IMR-90 (cell line): ENCODE measurements at regions not wholly inside any gene's neighbourhood (a gene's known extent, or its start where the extent isn't known, plus 50 kb on each side); places are given as distances from the start of the nearest gene placed in this dataset.

Experiments
- ATAC-seq: fragments of 200-7000 bp; cut with Tn5 transposase; 2 replicates; pipeline ENCODE4 v1.9.1; 2020; ENCODE audit warnings: low read depth, mild to moderate bottlenecking, moderate library complexity
- BruUV-seq: library from RNA; stranded (reverse); fragments of 400-500 nt; replicated peaks from 2 replicates; lab custom pipeline; 2021; lab: Mats Ljungman, UMichigan
- CTCF ChIA-PET: fragments of 300-600 bp; formaldehyde crosslinking; extraction: SDS; loops from one replicate; lab custom pipeline; 2021; ENCODE audit warnings: antibody characterized with exemption; lab: Yijun Ruan, JAX
- POLR2A ChIA-PET: fragments of 300-600 bp; sonication (Branson Sonifier 250); formaldehyde crosslinking; loops from one replicate; lab custom pipeline; 2022; ENCODE audit warnings: antibody characterized with exemption; ENCODE audit not compliant: unreplicated experiment; lab: Charles Lee
- DNase-seq: peaks from one replicate; pipeline ENCODE4 v3.0.0; 2013
- H2AFZ ChIP-seq: replicated peaks from 2 replicates; pipeline ENCODE3; 2013; ENCODE audit warnings: low read length, mild to moderate bottlenecking; ENCODE audit not compliant: poor library complexity
- H2AK5ac ChIP-seq: 2 replicates; pipeline ENCODE4 v1.6.1; 2013; ENCODE audit warnings: low read depth, low read length, inconsistent platforms
- H2AK9ac ChIP-seq: replicated peaks from 2 replicates; pipeline ENCODE3; 2013; ENCODE audit warnings: mild to moderate bottlenecking, low read depth, low read length, moderate library complexity; ENCODE audit not compliant: poor library complexity
- H2BK120ac ChIP-seq: 2 replicates; pipeline ENCODE4 v1.6.1; 2013; ENCODE audit warnings: low read depth, low read length, inconsistent platforms
- H2BK15ac ChIP-seq: 3 replicates; pipeline ENCODE4 v1.6.1; 2013; ENCODE audit warnings: low read depth, low read length, inconsistent platforms
- H2BK20ac ChIP-seq: 2 replicates; pipeline ENCODE4 v1.6.1; 2013; ENCODE audit warnings: low read depth, mild to moderate bottlenecking, inconsistent platforms, low read length, moderate library complexity
- H2BK5ac ChIP-seq: 2 replicates; pipeline ENCODE4 v1.6.1; 2013; ENCODE audit warnings: mild to moderate bottlenecking, low read depth, low read length, inconsistent platforms; ENCODE audit not compliant: poor library complexity, severe bottlenecking
- H3K14ac ChIP-seq: replicated peaks from 2 replicates; pipeline ENCODE4 v1.6.1; 2013; ENCODE audit warnings: low read depth, low read length, inconsistent platforms
- H3K18ac ChIP-seq: 2 replicates; pipeline ENCODE4 v1.6.1; 2013; ENCODE audit warnings: low read depth, low read length, control low read depth
- H3K23ac ChIP-seq: 2 replicates; pipeline ENCODE4 v1.6.1; 2013; ENCODE audit warnings: low read depth, low read length, inconsistent platforms
- H3K27ac ChIP-seq: 2 replicates; pipeline ENCODE4 v1.5.1; 2013; ENCODE audit warnings: mild to moderate bottlenecking, control low read depth, low read length; ENCODE audit not compliant: insufficient read depth
- H3K27me3 ChIP-seq: 2 replicates; pipeline ENCODE4 v1.6.1; 2013; ENCODE audit warnings: low read length; ENCODE audit not compliant: control insufficient read depth, insufficient read depth
- H3K36me3 ChIP-seq: 2 replicates; pipeline ENCODE4 v1.6.1; 2013; ENCODE audit warnings: low read length, mixed read lengths; ENCODE audit not compliant: control insufficient read depth, insufficient read depth
- H3K4ac ChIP-seq: 2 replicates; pipeline ENCODE4 v1.6.1; 2013; ENCODE audit warnings: low read depth, low read length, inconsistent platforms
- H3K4me1 ChIP-seq: 2 replicates; pipeline ENCODE4 v1.6.1; 2013; ENCODE audit warnings: low read length, mixed read lengths; ENCODE audit not compliant: control insufficient read depth, insufficient read depth
- H3K4me2 ChIP-seq: 2 replicates; pipeline ENCODE4 v1.6.1; 2013; ENCODE audit warnings: low read depth, mild to moderate bottlenecking, control low read depth, low read length, moderate library complexity
- H3K4me3 ChIP-seq: 2 replicates; pipeline ENCODE4 v1.5.1; 2013; ENCODE audit warnings: low read depth, mild to moderate bottlenecking, control low read depth, low read length, moderate library complexity; ENCODE audit not compliant: insufficient read depth
- H3K56ac ChIP-seq: 2 replicates; pipeline ENCODE4 v1.6.1; 2013; ENCODE audit warnings: low read length, inconsistent platforms; ENCODE audit not compliant: insufficient read depth; ENCODE audit errors: extremely low read depth
- H3K79me1 ChIP-seq, 2 experiments: 2 replicates each; pipeline ENCODE4 v1.6.1; 2013; ENCODE audit warnings: low read length in 2 of 2, inconsistent platforms in 1 of 2, low read depth in 1 of 2
- H3K9ac ChIP-seq: 2 replicates; pipeline ENCODE4 v1.6.1; 2013; ENCODE audit warnings: low read depth, low read length, control low read depth
- H3K9me1 ChIP-seq: 2 replicates; pipeline ENCODE4 v1.6.1; 2013; ENCODE audit warnings: low read length, inconsistent platforms; ENCODE audit not compliant: insufficient read depth
- H3K9me3 ChIP-seq: 2 replicates; pipeline ENCODE4 v1.6.1; 2013; ENCODE audit warnings: low read length; ENCODE audit not compliant: control insufficient read depth, insufficient read depth
- H4K20me1 ChIP-seq: 2 replicates; pipeline ENCODE4 v1.6.1; 2013; ENCODE audit warnings: low read length, inconsistent platforms; ENCODE audit not compliant: insufficient read depth
- H4K5ac ChIP-seq: 2 replicates; pipeline ENCODE4 v1.6.1; 2013; ENCODE audit warnings: mild to moderate bottlenecking, low read depth, low read length, control low read depth
- H4K8ac ChIP-seq, 2 experiments: 2 replicates each; pipeline ENCODE4 v1.6.1; 2013; ENCODE audit warnings: low read depth in 2 of 2, low read length in 2 of 2, control low read depth in 1 of 2, inconsistent platforms in 1 of 2
- H4K91ac ChIP-seq: 2 replicates; pipeline ENCODE4 v1.6.1; 2013; ENCODE audit warnings: low read depth, low read length, inconsistent platforms; ENCODE audit not compliant: insufficient read depth
- BHLHE40 ChIP-seq: fragments of 150-350 bp; IDR thresholded peaks from 2 replicates; pipeline ENCODE4 v1.6.1; 2016; ENCODE audit warnings: mild to moderate bottlenecking, low read depth, low read length
- CEBPB ChIP-seq: IDR thresholded peaks from 2 replicates; pipeline ENCODE4 v1.6.1; 2012; ENCODE audit warnings: low read depth, low read length, improper control_type of control experiment
- CHD1 ChIP-seq: IDR thresholded peaks from 2 replicates; pipeline ENCODE4 v1.6.1; 2012; ENCODE audit warnings: low read depth, low read length, improper control_type of control experiment
- ELK1 ChIP-seq: fragments of 150-350 bp; IDR thresholded peaks from 2 replicates; pipeline ENCODE4 v1.6.1; 2016; ENCODE audit warnings: low read depth, mild to moderate bottlenecking, low read length, moderate library complexity, borderline replicate concordance
- FOS ChIP-seq: fragments of 150-350 bp; IDR thresholded peaks from 2 replicates; pipeline ENCODE4 v1.6.1; 2016; ENCODE audit warnings: low read depth, low read length
- MAFK ChIP-seq: IDR thresholded peaks from 2 replicates; pipeline ENCODE4 v1.6.1; 2012; ENCODE audit warnings: low read depth, low read length, improper control_type of control experiment
- MAZ ChIP-seq: IDR thresholded peaks from 2 replicates; pipeline ENCODE4 v1.6.1; 2012; ENCODE audit warnings: low read depth, mild to moderate bottlenecking, low read length, improper control_type of control experiment, moderate library complexity, borderline replicate concordance
- MXI1 ChIP-seq: IDR thresholded peaks from 2 replicates; pipeline ENCODE4 v1.6.1; 2012; ENCODE audit warnings: low read depth, mild to moderate bottlenecking, low read length, moderate library complexity, borderline replicate concordance
- NFE2L2 ChIP-seq: fragments of 150-350 bp; IDR thresholded peaks from 2 replicates; pipeline ENCODE4 v1.6.1; 2016; ENCODE audit warnings: low read depth, mild to moderate bottlenecking, low read length
- POLR2A ChIP-seq: IDR thresholded peaks from 2 replicates; pipeline ENCODE4 v1.6.1; 2012; ENCODE audit warnings: mild to moderate bottlenecking, low read depth, low read length
- RAD21 ChIP-seq: IDR thresholded peaks from 2 replicates; pipeline ENCODE4 v1.6.1; 2012; ENCODE audit warnings: low read length, improper control_type of control experiment
- RCOR1 ChIP-seq: IDR thresholded peaks from 2 replicates; pipeline ENCODE4 v1.6.1; 2012; ENCODE audit warnings: mild to moderate bottlenecking, low read length, improper control_type of control experiment; ENCODE audit not compliant: insufficient replicate concordance
- RFX5 ChIP-seq: IDR thresholded peaks from 2 replicates; pipeline ENCODE4 v1.8.0; 2012; ENCODE audit warnings: low read depth, mild to moderate bottlenecking, low read length, moderate library complexity
- SMC3 ChIP-seq: fragments of 150-350 bp; IDR thresholded peaks from 2 replicates; pipeline ENCODE4 v1.6.1; 2016; ENCODE audit warnings: low read depth, mild to moderate bottlenecking, antibody characterized with exemption, low read length, moderate library complexity
- WGBS, 2 experiments: methylation state at CpG; one replicate each; pipeline versions ENCODE4 v1.1.5 to v1.1.7; 2013; ENCODE audit warnings: missing lambda C conversion rate in 2 of 2; ENCODE audit not compliant: insufficient read length in 1 of 2; ENCODE audit errors: extremely low coverage in 2 of 2; 5-methylcytosine and 5-hydroxymethylcytosine counted together
- dilution Hi-C: fragments of 300-500 bp; cut with HindIII; formaldehyde crosslinking; loops from one replicate; pipeline ENCODE4 v1.14.3; 2018; ENCODE audit warnings: low sequenced_read_pairs; ENCODE audit not compliant: unreplicated experiment
- in situ Hi-C: fragments of 300-500 bp; cut with MboI; formaldehyde crosslinking; loops from 3 replicates; pipeline ENCODE4 v1.14.3; 2019; ENCODE audit warnings: low sequenced_read_pairs, inconsistent platforms, mixed read lengths
- intact Hi-C: fragments of 100-400 bp; cut with micrococcal nuclease; formaldehyde crosslinking; loops from 2 replicates; pipeline ENCODE4 v1.10.0; 2022
- TF ChIP-seq, protein P1 (sequence below): conservative IDR thresholded peaks from 2 replicates; pipeline ENCODE4 v1.5.1; 2012; ENCODE audit warnings: mild to moderate bottlenecking, low read depth, low read length, improper control_type of control experiment
- TF ChIP-seq, protein P2 (sequence below): fragments of 150-350 bp; IDR thresholded peaks from 2 replicates; pipeline ENCODE4 v1.6.1; 2017; ENCODE audit warnings: mild to moderate bottlenecking, antibody characterized with exemption, low read length, low read depth

GRCh38 chr5:125283372-125283771 is 536.9 kb upstream of the ZNF608 start:
- TF ChIP-seq CHD1, result no peak
- TF ChIP-seq MAZ, result no peak
- no peak for TF ChIP-seq BHLHE40
- TF ChIP-seq, protein P1, sequence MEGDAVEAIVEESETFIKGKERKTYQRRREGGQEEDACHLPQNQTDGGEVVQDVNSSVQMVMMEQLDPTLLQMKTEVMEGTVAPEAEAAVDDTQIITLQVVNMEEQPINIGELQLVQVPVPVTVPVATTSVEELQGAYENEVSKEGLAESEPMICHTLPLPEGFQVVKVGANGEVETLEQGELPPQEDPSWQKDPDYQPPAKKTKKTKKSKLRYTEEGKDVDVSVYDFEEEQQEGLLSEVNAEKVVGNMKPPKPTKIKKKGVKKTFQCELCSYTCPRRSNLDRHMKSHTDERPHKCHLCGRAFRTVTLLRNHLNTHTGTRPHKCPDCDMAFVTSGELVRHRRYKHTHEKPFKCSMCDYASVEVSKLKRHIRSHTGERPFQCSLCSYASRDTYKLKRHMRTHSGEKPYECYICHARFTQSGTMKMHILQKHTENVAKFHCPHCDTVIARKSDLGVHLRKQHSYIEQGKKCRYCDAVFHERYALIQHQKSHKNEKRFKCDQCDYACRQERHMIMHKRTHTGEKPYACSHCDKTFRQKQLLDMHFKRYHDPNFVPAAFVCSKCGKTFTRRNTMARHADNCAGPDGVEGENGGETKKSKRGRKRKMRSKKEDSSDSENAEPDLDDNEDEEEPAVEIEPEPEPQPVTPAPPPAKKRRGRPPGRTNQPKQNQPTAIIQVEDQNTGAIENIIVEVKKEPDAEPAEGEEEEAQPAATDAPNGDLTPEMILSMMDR, result no peak
- no peak for TF ChIP-seq RFX5
- TF ChIP-seq CEBPB, result no peak
- no peak for TF ChIP-seq POLR2A
- no peak for TF ChIP-seq MXI1
- no peak for TF ChIP-seq RCOR1
- no peak for TF ChIP-seq NFE2L2
- no peak for TF ChIP-seq FOS
- TF ChIP-seq ELK1, result no peak
- TF ChIP-seq MAFK, result no peak
- TF ChIP-seq RAD21, result no peak
- TF ChIP-seq, protein P2, sequence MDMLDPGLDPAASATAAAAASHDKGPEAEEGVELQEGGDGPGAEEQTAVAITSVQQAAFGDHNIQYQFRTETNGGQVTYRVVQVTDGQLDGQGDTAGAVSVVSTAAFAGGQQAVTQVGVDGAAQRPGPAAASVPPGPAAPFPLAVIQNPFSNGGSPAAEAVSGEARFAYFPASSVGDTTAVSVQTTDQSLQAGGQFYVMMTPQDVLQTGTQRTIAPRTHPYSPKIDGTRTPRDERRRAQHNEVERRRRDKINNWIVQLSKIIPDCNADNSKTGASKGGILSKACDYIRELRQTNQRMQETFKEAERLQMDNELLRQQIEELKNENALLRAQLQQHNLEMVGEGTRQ, result no peak
- TF ChIP-seq SMC3, result no peak
- Histone ChIP-seq H3K23ac (no peak overlapping the region), H4K5ac (no peak overlapping the region), H2AFZ (no peak overlapping the region), H3K9ac (no peak overlapping the region), H2BK20ac (no peak overlapping the region), H3K4ac (no peak overlapping the region), H3K9me1 (no peaks in the 10 kb centered on the region), H3K18ac (no peak overlapping the region), H2BK5ac (no peak overlapping the region), H3K27me3 (no peaks in the 10 kb centered on the region), H3K4me3 (no peak overlapping the region), H3K9me3 (no peaks in the 10 kb centered on the region), H2AK5ac (no peak overlapping the region), H2AK9ac (no peak overlapping the region), H4K20me1 (no peaks in the 10 kb centered on the region), H2BK15ac (no peak overlapping the region), H3K14ac (no peak overlapping the region), H4K91ac (no peak overlapping the region), H4K8ac (no peak overlapping the region), H3K36me3 (no peaks in the 10 kb centered on the region), H3K27ac (no peak overlapping the region), H3K56ac (no peak overlapping the region), H3K79me1 (no peaks in the 10 kb centered on the region), H3K4me2 (no peak overlapping the region), H2BK120ac (no peak overlapping the region), H3K4me1 (no peaks in the 10 kb centered on the region)
- no TSS peak for BruUV-seq
- ATAC-seq (no peak), DNase-seq (no peak)
- in situ Hi-C loops, result no loop called here
- dilution Hi-C loops, result no loop called here
- CTCF ChIA-PET, result interaction anchor here (0.8 kb wide), 1 partner anchor 16 kb away, joined by 3 read pairs; no protein-coding TSS in a partner anchor
- no CpG with 5 or more reads among the region's 2 CpGs for WGBS, 2 experiments
- intact Hi-C loops, result no loop called here
- POLR2A ChIA-PET, result no interaction called here
